Kidney (tissue), 13 donors: ENCODE measurements at regions not wholly inside any gene's neighbourhood (a gene's known extent, or its start where the extent isn't known, plus 50 kb on each side); places are given as distances from the start of the nearest gene placed in this dataset.

Experiments
- DNase-seq, 5 donors: peaks; one replicate each; pipeline ENCODE4 v3.0.0-alpha.2; 2013 to 2020
- FAIRE-seq: peaks from 2 replicates; lab custom pipeline; 2012; peaks lifted over from hg19 to GRCh38; lab: Jason Lieb, UNC
- H3K27ac ChIP-seq, 2 donors: one replicate each; pipeline ENCODE4 v1.7.0; 2013; ENCODE audit warnings: low read depth in 2 of 2, low read length in 2 of 2, inconsistent platforms in 1 of 2
- H3K27me3 ChIP-seq: one replicate; pipeline ENCODE4 v1.7.1; 2013; ENCODE audit warnings: low read length, inconsistent platforms; ENCODE audit not compliant: control insufficient read depth, insufficient read depth
- H3K36me3 ChIP-seq, 3 donors: one replicate each; pipeline versions ENCODE4 v1.7.0 to v1.7.1; 2013; ENCODE audit warnings: low read length in 3 of 3, control low read depth in 1 of 3, inconsistent platforms in 1 of 3; ENCODE audit not compliant: insufficient read depth in 3 of 3, control insufficient read depth in 2 of 3
- H3K4me1 ChIP-seq, 3 donors: one replicate each; pipeline versions ENCODE4 v1.7.0 to v1.7.1; 2013; ENCODE audit warnings: low read length in 3 of 3, inconsistent platforms in 1 of 3, low read depth in 1 of 3; ENCODE audit not compliant: control insufficient read depth in 2 of 3, insufficient read depth in 2 of 3
- H3K4me3 ChIP-seq, 3 donors: one replicate each; pipeline versions ENCODE4 v1.7.0 to v1.8.1; 2013; ENCODE audit warnings: low read length in 3 of 3, control low read depth in 1 of 3, inconsistent platforms in 1 of 3
- H3K9ac ChIP-seq, 3 donors: one replicate each; pipeline versions ENCODE4 v1.7.0 to v1.7.1; 2013; ENCODE audit warnings: low read length in 3 of 3, control low read depth in 1 of 3, inconsistent platforms in 1 of 3
- H3K9me3 ChIP-seq, 3 donors: one replicate each; pipeline versions ENCODE4 v1.7.0 to v1.7.1; 2013; ENCODE audit warnings: low read length in 3 of 3, control low read depth in 1 of 3, inconsistent platforms in 1 of 3; ENCODE audit not compliant: control insufficient read depth in 2 of 3, insufficient read depth in 1 of 3
- CTCF ChIP-seq: IDR thresholded peaks from 3 replicates; pipeline ENCODE4 v1.5.1; 2012; ENCODE audit warnings: mild to moderate bottlenecking, moderate library complexity, borderline replicate concordance; ENCODE audit not compliant: insufficient read depth; ENCODE audit errors: extremely low read depth
- intact Hi-C: fragments of 100-400 bp; cut with DNase I; formaldehyde crosslinking; loops from one replicate; pipeline ENCODE4 v1.11.1; 2022
- donor health status: control.
- donor health status: control.
- donor health status: control.
- donor health status: control.
- donor health status: control.
- donor health status: DM: yes; HTN: yes; CAD: no.
- donor health status: Normal renal cell carcinoma (clear cell type).

GRCh38 chr9:31372799-31373587 is 1011.5 kb upstream of the ACO1 start:
- FAIRE-seq, result no peak
- no peak for DNase-seq
- Histone ChIP-seq H3K9me3 (no peaks in the 10 kb centered on the region), H3K4me1 (no peaks in the 10 kb centered on the region), H3K9ac (no peak overlapping the region), H3K4me3 (no peak overlapping the region), H3K27me3 (no peaks in the 10 kb centered on the region), H3K36me3 (no peaks in the 10 kb centered on the region), H3K27ac (no peak overlapping the region)
- intact Hi-C loops, result no loop called here
- no peak for TF ChIP-seq CTCF

- Histone ChIP-seq H3K36me3 (no peaks in the 10 kb centered on the region), H3K27me3 (no peaks in the 10 kb centered on the region), H3K4me3 (no peak overlapping the region), H3K4me1 (no peaks in the 10 kb centered on the region), H3K9me3 (no peaks in the 10 kb centered on the region), H3K27ac (no peak overlapping the region), H3K9ac (no peak overlapping the region)
- no peak for TF ChIP-seq CTCF
- intact Hi-C loops, result no loop called here
- no peak for FAIRE-seq
- no peak for DNase-seq
Observed at GRCh38 chr9:31377358-31377757, 1007.1 kb upstream of the ACO1 start.

- H3K9me3 ChIP-seq, result no peaks in the 10 kb centered on the region
- DNase-seq, result no peak
- TF ChIP-seq CTCF, result no peak
Observed at GRCh38 chr9:31388660-31389059, 995.8 kb upstream of the ACO1 start.

More at GRCh38 chr9:31388660-31389059, 995.8 kb upstream of the ACO1 start:
- intact Hi-C loops, result no loop called here
- no peaks in the 10 kb centered on the region for H3K27me3 ChIP-seq
- no peaks in the 10 kb centered on the region for H3K36me3 ChIP-seq
- FAIRE-seq, result no peak
- no peaks in the 10 kb centered on the region for H3K4me1 ChIP-seq
- H3K4me3 ChIP-seq, result no peak overlapping the region
- H3K27ac ChIP-seq, result no peak overlapping the region
- no peak overlapping the region for H3K9ac ChIP-seq
